Left ventricle myocardium inferior (tissue), 1 donor: ENCODE measurements at regions not wholly inside any gene's neighbourhood (a gene's known extent, or its start where the extent isn't known, plus 50 kb on each side); places are given as distances from the start of the nearest gene placed in this dataset.
A peak's percentile ranks its signal among the peaks of the same experiment; 100 is the strongest.

ENCODE experiments used
- DNase-seq: peaks from one replicate; pipeline ENCODE4 v3.0.0-alpha.2; 2020
- H3K27ac ChIP-seq: fragments of 200-600 bp; replicated peaks from 2 replicates; pipeline ENCODE4 v1.8.0; 2021
- H3K27me3 ChIP-seq: fragments of 200-600 bp; 2 replicates; pipeline ENCODE4 v1.8.0; 2021; ENCODE audit warnings: low read depth
- H3K36me3 ChIP-seq: fragments of 200-600 bp; 2 replicates; pipeline ENCODE4 v1.8.0; 2021
- H3K4me1 ChIP-seq: fragments of 200-600 bp; 2 replicates; pipeline ENCODE4 v1.8.0; 2021
- H3K4me3 ChIP-seq: fragments of 200-600 bp; 2 replicates; pipeline ENCODE4 v1.8.0; 2021; ENCODE audit warnings: mild to moderate bottlenecking, moderate library complexity
- H3K9me3 ChIP-seq: fragments of 200-600 bp; replicated peaks from 2 replicates; pipeline ENCODE4 v1.8.0; 2021
- intact Hi-C: fragments of 100-400 bp; cut with micrococcal nuclease; formaldehyde crosslinking; loops from one replicate; pipeline ENCODE4 v1.11.0; 2022
- TF ChIP-seq, protein P1 (sequence below): fragments of 200-600 bp; IDR thresholded peaks from 2 replicates; pipeline ENCODE4 v1.8.0; 2021; ENCODE audit warnings: antibody characterized with exemption, mild to moderate bottlenecking, borderline replicate concordance
- donor health status: DM: no; HTN: yes; CAD: no; lungs with severe emphysema.

DNA sequence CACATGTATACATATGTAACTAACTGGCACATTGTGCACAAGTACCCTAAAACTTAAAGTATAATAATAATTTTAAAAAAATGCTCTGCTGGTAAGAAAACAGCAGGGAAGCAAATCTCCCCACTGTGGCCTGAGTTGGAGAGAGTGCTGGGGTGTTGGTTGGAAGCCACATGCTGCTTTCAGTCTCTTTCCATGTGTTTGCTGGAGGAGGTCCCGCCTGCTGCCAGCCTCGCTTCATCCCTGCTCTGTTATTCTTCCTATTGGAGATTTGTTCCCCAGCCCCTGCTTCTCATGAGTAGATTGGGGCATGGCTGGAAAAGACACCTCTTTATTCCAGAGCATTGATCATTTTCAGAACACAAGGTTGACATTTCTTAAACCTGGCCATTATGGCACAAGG lies 230.5 kb downstream of the FGF9 start:
- no peaks in the 10 kb centered on the region for H3K36me3 ChIP-seq
- no peak overlapping the region for H3K4me3 ChIP-seq
- peaks cover 26% of the 10 kb centered on the region for H3K4me1 ChIP-seq
- no peaks in the 10 kb centered on the region for H3K9me3 ChIP-seq
- DNase-seq: no peak
- TF ChIP-seq, protein P1, sequence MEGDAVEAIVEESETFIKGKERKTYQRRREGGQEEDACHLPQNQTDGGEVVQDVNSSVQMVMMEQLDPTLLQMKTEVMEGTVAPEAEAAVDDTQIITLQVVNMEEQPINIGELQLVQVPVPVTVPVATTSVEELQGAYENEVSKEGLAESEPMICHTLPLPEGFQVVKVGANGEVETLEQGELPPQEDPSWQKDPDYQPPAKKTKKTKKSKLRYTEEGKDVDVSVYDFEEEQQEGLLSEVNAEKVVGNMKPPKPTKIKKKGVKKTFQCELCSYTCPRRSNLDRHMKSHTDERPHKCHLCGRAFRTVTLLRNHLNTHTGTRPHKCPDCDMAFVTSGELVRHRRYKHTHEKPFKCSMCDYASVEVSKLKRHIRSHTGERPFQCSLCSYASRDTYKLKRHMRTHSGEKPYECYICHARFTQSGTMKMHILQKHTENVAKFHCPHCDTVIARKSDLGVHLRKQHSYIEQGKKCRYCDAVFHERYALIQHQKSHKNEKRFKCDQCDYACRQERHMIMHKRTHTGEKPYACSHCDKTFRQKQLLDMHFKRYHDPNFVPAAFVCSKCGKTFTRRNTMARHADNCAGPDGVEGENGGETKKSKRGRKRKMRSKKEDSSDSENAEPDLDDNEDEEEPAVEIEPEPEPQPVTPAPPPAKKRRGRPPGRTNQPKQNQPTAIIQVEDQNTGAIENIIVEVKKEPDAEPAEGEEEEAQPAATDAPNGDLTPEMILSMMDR: no peak
- intact Hi-C loops: no loop called here
- H3K27ac ChIP-seq: no peak overlapping the region
- peaks cover 15% of the 10 kb centered on the region for H3K27me3 ChIP-seq

DNA sequence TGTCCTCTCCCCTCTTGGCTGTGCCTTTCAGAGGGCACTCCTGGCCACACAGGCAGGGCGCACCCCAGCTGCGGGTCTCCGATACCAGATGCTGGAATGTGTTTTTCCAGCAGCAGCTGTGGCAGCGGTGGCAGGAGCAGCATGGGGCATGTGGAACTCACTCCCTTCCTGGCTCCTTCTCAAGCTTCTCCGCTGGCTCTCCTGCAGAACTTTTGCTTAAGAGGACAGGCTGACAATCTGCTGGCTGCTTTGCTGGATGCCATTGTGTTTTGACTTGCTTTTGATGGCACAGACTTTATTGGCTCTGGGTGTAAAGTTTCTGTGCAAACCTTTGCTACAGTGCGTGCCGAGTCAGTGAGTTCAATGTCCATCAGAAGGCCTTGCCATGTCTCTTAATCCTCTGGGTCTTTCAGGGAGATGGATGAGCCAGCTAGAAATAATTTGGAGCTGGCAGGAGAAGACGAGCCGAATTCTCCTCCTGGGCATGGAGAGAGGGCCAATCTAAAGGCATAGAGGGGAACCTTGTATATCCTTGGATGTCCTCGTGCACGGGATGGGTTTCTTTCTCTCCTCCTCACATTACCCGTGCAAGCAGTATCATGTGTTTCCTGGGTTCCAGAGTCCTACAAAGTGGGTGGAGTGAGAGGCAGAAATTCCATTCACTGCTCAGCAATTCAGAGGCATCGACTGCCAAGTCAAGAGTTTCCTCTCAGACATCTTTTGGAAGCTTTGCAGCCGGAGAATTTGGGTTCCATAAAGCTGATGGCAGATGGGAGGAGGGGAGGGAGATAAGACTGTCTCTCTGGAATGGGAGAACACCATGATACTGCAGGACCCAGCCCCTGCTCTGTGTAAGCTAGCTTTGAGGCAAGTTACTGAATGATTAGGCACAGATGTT lies 231.2 kb downstream of the FGF9 start:
- no peak overlapping the region for H3K4me3 ChIP-seq
- peaks cover 21% of the 10 kb centered on the region for H3K4me1 ChIP-seq
- H3K9me3 ChIP-seq: no peaks in the 10 kb centered on the region
- TF ChIP-seq, protein P1: no peak
- peak; percentile 23 for DNase-seq
- peaks cover 14% of the 10 kb centered on the region for H3K27me3 ChIP-seq
- no peaks in the 10 kb centered on the region for H3K36me3 ChIP-seq
- H3K27ac ChIP-seq: no peak overlapping the region
- intact Hi-C loops: no loop called here

DNA sequence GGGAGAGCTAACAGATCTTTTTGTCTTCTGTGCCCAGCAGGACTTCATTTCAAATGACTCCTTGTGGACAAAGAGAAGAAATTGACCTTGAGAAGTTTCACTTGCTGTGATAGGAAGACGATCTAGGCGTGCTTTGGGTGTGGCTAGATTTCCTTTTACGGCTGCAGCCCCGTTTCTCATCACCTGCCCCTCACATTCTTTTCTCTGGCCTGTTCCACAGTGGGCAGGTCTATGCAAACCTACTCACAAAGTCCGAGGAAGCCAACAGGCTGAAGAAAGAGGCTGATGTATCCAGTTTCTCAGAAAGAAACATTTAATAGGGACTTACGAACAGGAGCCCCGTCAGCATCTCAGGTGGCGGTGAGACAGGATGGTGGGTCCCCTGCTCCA lies 231.8 kb downstream of the FGF9 start:
- intact Hi-C loops: no loop called here
- Histone ChIP-seq H3K27me3 (peaks cover 14% of the 10 kb centered on the region), H3K9me3 (no peaks in the 10 kb centered on the region), H3K4me3 (no peak overlapping the region), H3K36me3 (no peaks in the 10 kb centered on the region), H3K27ac (no peak overlapping the region), H3K4me1 (peaks cover 17% of the 10 kb centered on the region)
- DNase-seq: no peak
- TF ChIP-seq, protein P1: no peak

DNA sequence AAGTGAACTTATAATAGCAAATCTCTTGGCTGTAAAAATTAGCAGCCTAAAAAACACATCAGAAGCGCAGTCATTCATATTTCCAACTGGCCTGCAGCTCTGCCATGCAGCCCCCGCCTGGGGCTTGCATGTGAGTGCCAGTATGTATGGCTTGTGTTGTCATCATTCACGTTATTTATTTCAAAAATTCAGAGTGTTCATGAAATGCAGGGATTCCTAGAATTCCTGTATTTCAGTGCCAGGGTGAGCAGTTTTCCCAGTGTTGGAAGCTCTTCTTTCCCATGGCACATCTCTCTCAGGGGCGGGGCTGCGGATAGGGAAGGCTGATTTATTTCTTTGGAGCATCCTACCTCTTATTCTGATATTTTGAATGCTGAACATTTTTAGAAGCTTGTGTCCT lies 234.6 kb downstream of the FGF9 start:
- Histone ChIP-seq H3K4me1 (peaks cover 17% of the 10 kb centered on the region), H3K9me3 (no peaks in the 10 kb centered on the region), H3K27me3 (peaks cover 14% of the 10 kb centered on the region), H3K4me3 (no peak overlapping the region), H3K36me3 (no peaks in the 10 kb centered on the region), H3K27ac (no peak overlapping the region)
- intact Hi-C loops: no loop called here
- TF ChIP-seq, protein P1: no peak
- DNase-seq: no peak

DNA sequence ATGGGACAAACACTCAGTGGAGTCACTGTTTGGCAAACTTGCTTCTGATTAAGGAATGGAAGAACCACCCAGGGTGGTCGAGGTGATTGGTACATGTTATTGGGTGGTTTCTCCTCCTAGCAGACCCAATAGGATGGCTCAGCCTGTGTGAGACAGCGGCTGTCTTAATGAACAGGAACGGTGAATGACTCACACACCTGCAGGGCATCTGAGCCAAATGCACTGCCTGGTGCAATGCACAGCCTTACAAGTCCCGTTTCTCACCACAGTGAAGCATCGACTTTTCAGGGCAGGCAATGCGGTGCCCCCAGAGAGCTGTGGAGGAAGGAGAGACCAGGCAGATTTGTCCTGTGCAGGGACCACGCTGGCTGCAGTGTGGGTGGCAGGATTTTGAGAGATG lies 238.5 kb downstream of the FGF9 start:
- intact Hi-C loops: no loop called here
- DNase-seq: no peak
- peaks cover 12% of the 10 kb centered on the region for H3K27me3 ChIP-seq
- H3K4me1 ChIP-seq: no peaks in the 10 kb centered on the region
- TF ChIP-seq, protein P1: no peak
- H3K36me3 ChIP-seq: no peaks in the 10 kb centered on the region
- no peak overlapping the region for H3K4me3 ChIP-seq
- H3K27ac ChIP-seq: no peak overlapping the region
- H3K9me3 ChIP-seq: no peaks in the 10 kb centered on the region
